ENCODE measurements at regions not wholly inside any gene's neighbourhood (a gene's known extent, or its start where the extent isn't known, plus 50 kb on each side); places are given as distances from the start of the nearest gene placed in this dataset.

- ATAC-seq: no peak
- TF ChIP-seq ZFP3 (CRISPR knock-in tag; IDR thresholded peaks at IDR 0.05): no peak
- TF ChIP-seq TSHZ2 (CRISPR knock-in tag; IDR thresholded peaks at IDR 0.05): no peak
- TF ChIP-seq PATZ1 (CRISPR knock-in tag; IDR thresholded peaks at IDR 0.05; ENCODE audit: borderline replicate concordance): no peak
- no peak for TF ChIP-seq CSRNP3 (CRISPR knock-in tag; IDR thresholded peaks at IDR 0.05)
- TF ChIP-seq TCF4 (CRISPR knock-in tag; IDR thresholded peaks at IDR 0.05; ENCODE audit: borderline replicate concordance): no peak
- TF ChIP-seq OSR1 (CRISPR knock-in tag; IDR thresholded peaks at IDR 0.05): no peak
- no peak for TF ChIP-seq RARB (CRISPR knock-in tag; IDR thresholded peaks at IDR 0.05)
- TF ChIP-seq GLIS3 (CRISPR knock-in tag; IDR thresholded peaks at IDR 0.05): no peak
- TF ChIP-seq ZFP30 (CRISPR knock-in tag; IDR thresholded peaks at IDR 0.05): no peak
- TF ChIP-seq ESRRG (CRISPR knock-in tag; IDR thresholded peaks at IDR 0.05): no peak
- no peak for TF ChIP-seq BACH2 (CRISPR knock-in tag; IDR thresholded peaks at IDR 0.05; ENCODE audit: borderline replicate concordance)
- TF ChIP-seq CSDC2 (CRISPR knock-in tag; IDR thresholded peaks at IDR 0.05): no peak
- no peak for TF ChIP-seq ZNF565 (CRISPR knock-in tag; conservative IDR thresholded peaks at IDR 0.05; ENCODE audit: low read depth)
- no peak for TF ChIP-seq ZNF8 (CRISPR knock-in tag; IDR thresholded peaks at IDR 0.05)
- no peak for TF ChIP-seq ZC3H10 (CRISPR knock-in tag; IDR thresholded peaks at IDR 0.05)
- no peak for TF ChIP-seq POU6F1 (CRISPR knock-in tag; IDR thresholded peaks at IDR 0.05; ENCODE audit: borderline replicate concordance, low read depth)
These were observed 77.1 kb upstream of the GALNT5 start for GRCh38 chr2:157180359-157180758.

- TF ChIP-seq ZC3H10 (CRISPR knock-in tag; IDR thresholded peaks at IDR 0.05): no peak
- no peak for TF ChIP-seq PATZ1 (CRISPR knock-in tag; IDR thresholded peaks at IDR 0.05; ENCODE audit: borderline replicate concordance)
- no peak for TF ChIP-seq ZFP30 (CRISPR knock-in tag; IDR thresholded peaks at IDR 0.05)
- no peak for TF ChIP-seq SNAI2 (CRISPR knock-in tag; IDR thresholded peaks at IDR 0.05)
- no peak for TF ChIP-seq CREB5 (CRISPR knock-in tag; IDR thresholded peaks at IDR 0.05; ENCODE audit: low read depth)
- no peak for TF ChIP-seq TOX (CRISPR knock-in tag; IDR thresholded peaks at IDR 0.05; ENCODE audit: borderline replicate concordance)
- TF ChIP-seq RARB (CRISPR knock-in tag; IDR thresholded peaks at IDR 0.05): no peak
- TF ChIP-seq ESRRG (CRISPR knock-in tag; IDR thresholded peaks at IDR 0.05): no peak
- no peak for ATAC-seq
These were observed 76.3 kb upstream of the GALNT5 start for GRCh38 chr2:157181234-157181633.

- ATAC-seq: peak; percentile 22
- TF ChIP-seq OSR1 (CRISPR knock-in tag; IDR thresholded peaks at IDR 0.05) (no peak), TOX (CRISPR knock-in tag; IDR thresholded peaks at IDR 0.05; ENCODE audit: borderline replicate concordance) (no peak), PPARA (CRISPR knock-in tag; IDR thresholded peaks at IDR 0.05; ENCODE audit: borderline replicate concordance) (no peak), ZFP3 (CRISPR knock-in tag; IDR thresholded peaks at IDR 0.05) (no peak), POU6F1 (CRISPR knock-in tag; IDR thresholded peaks at IDR 0.05; ENCODE audit: borderline replicate concordance, low read depth) (no peak), BACH2 (CRISPR knock-in tag; IDR thresholded peaks at IDR 0.05; ENCODE audit: borderline replicate concordance) (no peak), PATZ1 (CRISPR knock-in tag; IDR thresholded peaks at IDR 0.05; ENCODE audit: borderline replicate concordance) (no peak), ZNF565 (CRISPR knock-in tag; conservative IDR thresholded peaks at IDR 0.05; ENCODE audit: low read depth) (no peak), CSRNP3 (CRISPR knock-in tag; IDR thresholded peaks at IDR 0.05) (no peak)
These were observed 75.2 kb upstream of the GALNT5 start for GRCh38 chr2:157182204-157182709.
